G401 (cell line): ENCODE measurements at regions not wholly inside any gene's neighbourhood (a gene's known extent, or its start where the extent isn't known, plus 50 kb on each side); places are given as distances from the start of the nearest gene placed in this dataset.

Experiments
- DNase-seq: peaks from one replicate; pipeline ENCODE4 v3.0.0-alpha.2; 2015; ENCODE audit warnings: low spot score
- in situ Hi-C: cut with HindIII; loops from 2 replicates; pipeline ENCODE4 v1.10.0; 2016; ENCODE audit warnings: low sequenced_read_pairs, mixed read lengths

GRCh38 chr5:143733665-143734455 lies 78.1 kb upstream of the HMHB1 start:
- in situ Hi-C loops = no loop called here
- no peak for DNase-seq

- in situ Hi-C loops = no loop called here
- no peak for DNase-seq
Observed at GRCh38 chr5:143732402-143732801, 79.6 kb upstream of the HMHB1 start.

- in situ Hi-C loops = no loop called here
- no peak for DNase-seq
Observed at GRCh38 chr5:143730112-143730801, 81.7 kb upstream of the HMHB1 start.

GRCh38 chr5:143729334-143729946 lies 82.5 kb upstream of the HMHB1 start:
- in situ Hi-C loops = no loop called here
- DNase-seq = no peak

GRCh38 chr5:143723159-143723558 lies 88.8 kb upstream of the HMHB1 start:
- in situ Hi-C loops = no loop called here
- no peak for DNase-seq

- in situ Hi-C loops = no loop called here
- DNase-seq = no peak
Observed at GRCh38 chr5:143721925-143722324, 90.0 kb upstream of the HMHB1 start.

- in situ Hi-C loops = no loop called here
- no peak for DNase-seq
Observed at GRCh38 chr5:143720689-143721088, 91.3 kb upstream of the HMHB1 start.

- in situ Hi-C loops = no loop called here
- no peak for DNase-seq
Observed at GRCh38 chr5:143717400-143717799, 94.6 kb upstream of the HMHB1 start.

GRCh38 chr5:143716881-143717280 lies 95.1 kb upstream of the HMHB1 start:
- in situ Hi-C loops = no loop called here
- DNase-seq = no peak

GRCh38 chr5:143715616-143716015 lies 96.3 kb upstream of the HMHB1 start:
- DNase-seq = no peak
- in situ Hi-C loops = no loop called here

- no peak for DNase-seq
- in situ Hi-C loops = no loop called here
Observed at GRCh38 chr5:143714629-143715028, 97.3 kb upstream of the HMHB1 start.

- in situ Hi-C loops = no loop called here
- peak; percentile 11 for DNase-seq
Observed at GRCh38 chr5:143713047-143714003, 98.6 kb upstream of the HMHB1 start.

- in situ Hi-C loops = no loop called here
- no peak for DNase-seq
Observed at GRCh38 chr5:143708672-143709071, 103.3 kb upstream of the HMHB1 start.

GRCh38 chr5:143707806-143708205 lies 104.2 kb upstream of the HMHB1 start:
- no peak for DNase-seq
- in situ Hi-C loops = no loop called here

- no peak for DNase-seq
- in situ Hi-C loops = no loop called here
Observed at GRCh38 chr5:143705381-143705780, 106.6 kb upstream of the HMHB1 start.

GRCh38 chr5:143703659-143704058 lies 108.3 kb upstream of the HMHB1 start:
- in situ Hi-C loops = no loop called here
- no peak for DNase-seq

GRCh38 chr5:143701493-143701892 lies 110.5 kb upstream of the HMHB1 start:
- in situ Hi-C loops = no loop called here
- DNase-seq = no peak

- no peak for DNase-seq
- in situ Hi-C loops = no loop called here
Observed at GRCh38 chr5:143700994-143701393, 111.0 kb upstream of the HMHB1 start.

GRCh38 chr5:143699121-143699520 lies 112.8 kb upstream of the HMHB1 start:
- in situ Hi-C loops = no loop called here
- DNase-seq = no peak
